HepG2 (cell line): ENCODE measurements at regions not wholly inside any gene's neighbourhood (a gene's known extent, or its start where the extent isn't known, plus 50 kb on each side); places are given as distances from the start of the nearest gene placed in this dataset.

ENCODE experiments used
- AHR ChIP-seq: IDR thresholded peaks from 2 replicates; pipeline ENCODE4 v1.6.1; 2018; ENCODE audit warnings: missing genetic modification reagents, missing compliant biosample characterization
- CBX5 ChIP-seq: sonication (generic); formaldehyde crosslinking; IDR thresholded peaks from 2 replicates; pipeline ENCODE4 v1.4.0; 2020; ENCODE audit warnings: missing genetic modification reagents, borderline replicate concordance
- ELF1 ChIP-seq: sonication (generic); formaldehyde crosslinking; IDR thresholded peaks from 2 replicates; pipeline ENCODE4 v1.4.0; 2020; ENCODE audit warnings: missing genetic modification reagents
- EP300 ChIP-seq, 3 experiments: sonication (generic) in 1 of 3; formaldehyde crosslinking in 1 of 3; IDR thresholded peaks; 2 replicates each; pipeline versions ENCODE4 v1.5.1 to v1.6.1; 2011 to 2020; ENCODE audit warnings: low read depth in 2 of 3, low read length in 2 of 3, borderline replicate concordance in 1 of 3, improper control_type of control experiment in 1 of 3, mild to moderate bottlenecking in 1 of 3, missing genetic modification reagents in 1 of 3, moderate library complexity in 1 of 3
- ERF ChIP-seq: IDR thresholded peaks from 2 replicates; pipeline ENCODE4 v1.6.1; 2018; ENCODE audit warnings: missing biosample characterization, missing genetic modification reagents
- FOXP4 ChIP-seq: sonication (generic); formaldehyde crosslinking; IDR thresholded peaks from 2 replicates; pipeline ENCODE4 v1.4.0; 2020; ENCODE audit warnings: missing genetic modification reagents
- GFI1 ChIP-seq: sonication (generic); formaldehyde crosslinking; IDR thresholded peaks from 2 replicates; pipeline ENCODE4 v1.5.0; 2020; ENCODE audit warnings: missing genetic modification reagents, mild to moderate bottlenecking, borderline replicate concordance
- MED1 ChIP-seq: sonication (generic); formaldehyde crosslinking; IDR thresholded peaks from 2 replicates; pipeline ENCODE4 v1.4.0; 2020; ENCODE audit warnings: missing genetic modification reagents
- NKX3-1 ChIP-seq: sonication (generic); formaldehyde crosslinking; IDR thresholded peaks from 2 replicates; pipeline ENCODE4 v1.5.0; 2020; ENCODE audit warnings: missing genetic modification reagents
- SAP130 ChIP-seq: IDR thresholded peaks from 2 replicates; pipeline ENCODE4 v1.6.1; 2016; ENCODE audit warnings: low read depth
- THAP11 ChIP-seq: IDR thresholded peaks from 2 replicates; pipeline ENCODE4 v1.6.1; 2016; ENCODE audit warnings: missing biosample characterization, missing genetic modification reagents
- THAP7 ChIP-seq: sonication (generic); formaldehyde crosslinking; IDR thresholded peaks from 2 replicates; pipeline ENCODE4 v1.8.1; 2023; ENCODE audit warnings: mild to moderate bottlenecking, missing genetic modification reagents
- ZNF292 ChIP-seq: sonication (generic); formaldehyde crosslinking; IDR thresholded peaks from 2 replicates; pipeline ENCODE4 v1.8.1; 2022; ENCODE audit warnings: mild to moderate bottlenecking, low read depth, missing genetic modification reagents, borderline replicate concordance
- ZNF629 ChIP-seq: sonication (generic); formaldehyde crosslinking; conservative IDR thresholded peaks from 2 replicates; pipeline ENCODE4 v1.5.0; 2020; ENCODE audit warnings: missing genetic modification reagents
- ZNF687 ChIP-seq: sonication (generic); formaldehyde crosslinking; IDR thresholded peaks from 2 replicates; pipeline ENCODE4 v1.5.1; 2020; ENCODE audit warnings: mild to moderate bottlenecking, missing genetic modification reagents, moderate library complexity
- ZNF746 ChIP-seq: sonication (generic); formaldehyde crosslinking; IDR thresholded peaks from 2 replicates; pipeline ENCODE4 v1.8.0; 2022; ENCODE audit warnings: mild to moderate bottlenecking, missing genetic modification reagents
- TF ChIP-seq, protein P1 (sequence below), 2 experiments: sonication (generic) in 1 of 2; formaldehyde crosslinking in 1 of 2; IDR thresholded peaks; 2 replicates each; pipeline versions ENCODE4 v1.4.0 to v1.6.1; 2016 to 2020; ENCODE audit warnings: borderline replicate concordance in 1 of 2, low read depth in 1 of 2, mild to moderate bottlenecking in 1 of 2, missing genetic modification reagents in 1 of 2

DNA sequence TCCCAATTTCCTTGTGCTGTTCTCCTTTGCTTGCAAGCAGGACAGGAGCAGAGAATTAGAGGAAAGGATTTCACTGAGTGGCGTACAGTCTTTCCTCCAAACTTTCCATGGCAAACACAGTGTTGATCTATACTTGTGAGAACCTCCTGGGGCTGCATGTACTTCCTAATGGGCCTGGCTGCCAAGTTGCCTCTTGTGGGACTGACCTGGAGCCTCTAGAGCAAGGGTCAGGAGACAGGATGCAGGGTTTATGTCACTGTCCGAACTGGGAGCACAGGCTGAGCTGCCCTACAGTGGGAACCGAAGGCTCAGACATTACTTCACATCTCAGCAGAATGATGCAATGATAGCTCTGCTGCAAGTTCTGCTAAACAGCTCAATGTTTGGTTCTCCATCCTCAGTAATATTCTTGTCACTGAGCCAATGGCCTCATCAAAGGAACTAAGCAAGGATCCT is 102.3 kb downstream of the ENC1 start (continued):
- TF ChIP-seq FOXP4 (peak; percentile 85), EP300 (IDR thresholded peaks at IDR 0.05; ENCODE audit: low read depth in 2 of 2, low read length in 2 of 2) (peak; percentile 57 to 87; a peak in 2 of 4 replicates), EP300 (CRISPR knock-in tag; IDR thresholded peaks at IDR 0.05; ENCODE audit: borderline replicate concordance) (peak; percentile 62; the same call in 1 of the 2 replicates), ZNF746 (CRISPR knock-in tag) (0 out of 2 replicates have a peak, but pooled peaks have one; percentile 17), ERF (CRISPR knock-in tag) (peak; percentile 85), THAP11 (peak; percentile 75), ELF1 (CRISPR knock-in tag) (0 out of 2 replicates have a peak, but pooled peaks have one; percentile 14), MED1 (CRISPR knock-in tag) (peak; percentile 88), AHR (CRISPR knock-in tag) (peak; percentile 45; the same call in 1 of the 2 replicates), ZNF292 (peak; percentile 98), ZNF687 (peak; percentile 56), GFI1 (CRISPR knock-in tag) (peak; percentile 73), THAP7 (CRISPR knock-in tag) (no peak), NKX3-1 (CRISPR knock-in tag) (no peak), ZNF629 (CRISPR knock-in tag) (no peak), CBX5 (CRISPR knock-in tag) (peak; percentile 96; the same call in 1 of the 2 replicates), SAP130 (CRISPR knock-in tag) (peak; percentile 78)
- TF ChIP-seq, protein P1, sequence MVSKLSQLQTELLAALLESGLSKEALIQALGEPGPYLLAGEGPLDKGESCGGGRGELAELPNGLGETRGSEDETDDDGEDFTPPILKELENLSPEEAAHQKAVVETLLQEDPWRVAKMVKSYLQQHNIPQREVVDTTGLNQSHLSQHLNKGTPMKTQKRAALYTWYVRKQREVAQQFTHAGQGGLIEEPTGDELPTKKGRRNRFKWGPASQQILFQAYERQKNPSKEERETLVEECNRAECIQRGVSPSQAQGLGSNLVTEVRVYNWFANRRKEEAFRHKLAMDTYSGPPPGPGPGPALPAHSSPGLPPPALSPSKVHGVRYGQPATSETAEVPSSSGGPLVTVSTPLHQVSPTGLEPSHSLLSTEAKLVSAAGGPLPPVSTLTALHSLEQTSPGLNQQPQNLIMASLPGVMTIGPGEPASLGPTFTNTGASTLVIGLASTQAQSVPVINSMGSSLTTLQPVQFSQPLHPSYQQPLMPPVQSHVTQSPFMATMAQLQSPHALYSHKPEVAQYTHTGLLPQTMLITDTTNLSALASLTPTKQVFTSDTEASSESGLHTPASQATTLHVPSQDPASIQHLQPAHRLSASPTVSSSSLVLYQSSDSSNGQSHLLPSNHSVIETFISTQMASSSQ (IDR thresholded peaks at IDR 0.05; ENCODE audit: low read depth): no peak
- TF ChIP-seq, protein P1 (CRISPR knock-in tag; IDR thresholded peaks at IDR 0.05; ENCODE audit: borderline replicate concordance): peak; percentile 75; the same call in 1 of the 2 replicates
